Spinal cord (tissue), 9 donors: ENCODE measurements at regions not wholly inside any gene's neighbourhood (a gene's known extent, or its start where the extent isn't known, plus 50 kb on each side); places are given as distances from the start of the nearest gene placed in this dataset.

Experiments used
- DNase-seq, 6 donors: peaks; one replicate each; pipeline versions ENCODE4 v3.0.0 to v3.0.0-alpha.2; 2013 to 2015; ENCODE audit warnings: low spot score in 6 of 6, low read depth in 4 of 6
- H3K27ac ChIP-seq: one replicate; pipeline ENCODE4 v1.5.1; 2013; ENCODE audit warnings: low read depth, low read length, control low read depth
- H3K27me3 ChIP-seq: one replicate; pipeline ENCODE4 v1.6.1; 2013; ENCODE audit warnings: low read length; ENCODE audit not compliant: control insufficient read depth, insufficient read depth
- H3K36me3 ChIP-seq: one replicate; pipeline ENCODE4 v1.6.1; 2013; ENCODE audit warnings: low read length; ENCODE audit not compliant: control insufficient read depth, insufficient read depth
- H3K4me1 ChIP-seq: one replicate; pipeline ENCODE4 v1.6.1; 2013; ENCODE audit warnings: low read length; ENCODE audit not compliant: control insufficient read depth, insufficient read depth
- H3K4me3 ChIP-seq: one replicate; pipeline ENCODE4 v1.5.1; 2013; ENCODE audit warnings: low read depth, low read length, control low read depth
- H3K9me3 ChIP-seq: one replicate; pipeline ENCODE4 v1.6.1; 2013; ENCODE audit warnings: low read length; ENCODE audit not compliant: control insufficient read depth, insufficient read depth
- WGBS: methylation state at CpG from one replicate; pipeline ENCODE4 v1.1.5; 2013; ENCODE audit warnings: missing lambda C conversion rate; ENCODE audit not compliant: insufficient coverage; 5-methylcytosine and 5-hydroxymethylcytosine counted together
- donor health status: healthy.

GRCh38 chr2:49840428-49840975 lies 686.2 kb upstream of the FSHR start:
- no peaks in the 10 kb centered on the region for H3K36me3 ChIP-seq
- 95% methylated on average over 2 of the region's 5 CpGs for WGBS
- H3K4me1 ChIP-seq: no peaks in the 10 kb centered on the region
- peaks cover 4% of the 10 kb centered on the region for H3K9me3 ChIP-seq
- H3K4me3 ChIP-seq: no peak overlapping the region
- no peak overlapping the region for H3K27ac ChIP-seq
- H3K27me3 ChIP-seq: no peaks in the 10 kb centered on the region
- no peak for DNase-seq

- Histone ChIP-seq H3K27ac (no peak overlapping the region), H3K4me3 (no peak overlapping the region), H3K4me1 (no peaks in the 10 kb centered on the region), H3K9me3 (peaks cover 4% of the 10 kb centered on the region), H3K27me3 (no peaks in the 10 kb centered on the region), H3K36me3 (no peaks in the 10 kb centered on the region)
- WGBS: 95% methylated on average over 3 of the region's 5 CpGs
- DNase-seq: no peak
Measured at GRCh38 chr2:49839818-49840217, 685.5 kb upstream of the FSHR start.

- H3K9me3 ChIP-seq: no peaks in the 10 kb centered on the region
- peak in 1 of 6 donors; percentile 57 for DNase-seq
- H3K36me3 ChIP-seq: no peaks in the 10 kb centered on the region
- no peak overlapping the region for H3K27ac ChIP-seq
- no peaks in the 10 kb centered on the region for H3K27me3 ChIP-seq
- WGBS: 81% methylated on average over 3 of the region's 7 CpGs
- H3K4me3 ChIP-seq: no peak overlapping the region
- H3K4me1 ChIP-seq: no peaks in the 10 kb centered on the region
Measured at GRCh38 chr2:49837561-49838293, 683.4 kb upstream of the FSHR start.

GRCh38 chr2:49836017-49836416 lies 681.7 kb upstream of the FSHR start:
- WGBS: 100% methylated on average over 1 of the region's 3 CpGs
- no peaks in the 10 kb centered on the region for H3K4me1 ChIP-seq
- no peak overlapping the region for H3K4me3 ChIP-seq
- H3K27me3 ChIP-seq: no peaks in the 10 kb centered on the region
- H3K9me3 ChIP-seq: no peaks in the 10 kb centered on the region
- DNase-seq: no peak
- H3K27ac ChIP-seq: no peak overlapping the region
- H3K36me3 ChIP-seq: no peaks in the 10 kb centered on the region

GRCh38 chr2:49834433-49834832 lies 680.1 kb upstream of the FSHR start:
- Histone ChIP-seq H3K4me3 (no peak overlapping the region), H3K27ac (no peak overlapping the region), H3K9me3 (no peaks in the 10 kb centered on the region), H3K36me3 (no peaks in the 10 kb centered on the region), H3K4me1 (no peaks in the 10 kb centered on the region), H3K27me3 (no peaks in the 10 kb centered on the region)
- WGBS: no CpG with 5 or more reads among the region's 1 CpG
- DNase-seq: no peak

GRCh38 chr2:49832555-49832954 lies 678.2 kb upstream of the FSHR start:
- 100% methylated on average over 1 of the region's 3 CpGs for WGBS
- Histone ChIP-seq H3K9me3 (no peaks in the 10 kb centered on the region), H3K27me3 (no peaks in the 10 kb centered on the region), H3K4me1 (no peaks in the 10 kb centered on the region), H3K4me3 (no peak overlapping the region), H3K36me3 (no peaks in the 10 kb centered on the region), H3K27ac (no peak overlapping the region)
- DNase-seq: no peak

GRCh38 chr2:49831698-49832367 lies 677.5 kb upstream of the FSHR start:
- H3K27me3 ChIP-seq: no peaks in the 10 kb centered on the region
- DNase-seq: no peak
- 92% methylated on average over 11 of the region's 14 CpGs for WGBS
- H3K4me1 ChIP-seq: no peaks in the 10 kb centered on the region
- H3K9me3 ChIP-seq: no peaks in the 10 kb centered on the region
- no peak overlapping the region for H3K4me3 ChIP-seq
- H3K36me3 ChIP-seq: no peaks in the 10 kb centered on the region
- H3K27ac ChIP-seq: no peak overlapping the region

GRCh38 chr2:49830846-49831245 lies 676.5 kb upstream of the FSHR start:
- Histone ChIP-seq H3K27me3 (no peaks in the 10 kb centered on the region), H3K36me3 (no peaks in the 10 kb centered on the region), H3K9me3 (no peaks in the 10 kb centered on the region), H3K27ac (no peak overlapping the region), H3K4me1 (no peaks in the 10 kb centered on the region), H3K4me3 (no peak overlapping the region)
- 73% methylated on average over 2 of the region's 3 CpGs for WGBS
- no peak for DNase-seq

- Histone ChIP-seq H3K4me1 (no peaks in the 10 kb centered on the region), H3K27ac (no peak overlapping the region)
- WGBS: 69% methylated on average over 4 of the region's 5 CpGs
Measured at GRCh38 chr2:49827366-49827765, 673.1 kb upstream of the FSHR start.

GRCh38 chr2:49813208-49813607 lies 658.9 kb upstream of the FSHR start:
- Histone ChIP-seq H3K4me3 (no peak overlapping the region), H3K4me1 (no peaks in the 10 kb centered on the region), H3K27me3 (no peaks in the 10 kb centered on the region), H3K36me3 (no peaks in the 10 kb centered on the region), H3K27ac (no peak overlapping the region), H3K9me3 (no peaks in the 10 kb centered on the region)
- DNase-seq: no peak
- no CpG with 5 or more reads among the region's 1 CpG for WGBS

More at GRCh38 chr2:49827366-49827765, 673.1 kb upstream of the FSHR start:
- no peaks in the 10 kb centered on the region for H3K27me3 ChIP-seq
- H3K4me3 ChIP-seq: no peak overlapping the region
- H3K9me3 ChIP-seq: no peaks in the 10 kb centered on the region
- no peaks in the 10 kb centered on the region for H3K36me3 ChIP-seq
- no peak for DNase-seq
